GM12873 (cell line): ENCODE measurements at regions not wholly inside any gene's neighbourhood (a gene's known extent, or its start where the extent isn't known, plus 50 kb on each side); places are given as distances from the start of the nearest gene placed in this dataset.

Source experiments
- TF ChIP-seq, protein P1 (sequence below): IDR thresholded peaks from 2 replicates; pipeline ENCODE4 v1.5.1; 2012; ENCODE audit warnings: low read depth, mild to moderate bottlenecking, moderate library complexity, low read length, control low read depth; ENCODE audit not compliant: insufficient read depth; ENCODE audit errors: missing control alignments

- TF ChIP-seq, protein P1, sequence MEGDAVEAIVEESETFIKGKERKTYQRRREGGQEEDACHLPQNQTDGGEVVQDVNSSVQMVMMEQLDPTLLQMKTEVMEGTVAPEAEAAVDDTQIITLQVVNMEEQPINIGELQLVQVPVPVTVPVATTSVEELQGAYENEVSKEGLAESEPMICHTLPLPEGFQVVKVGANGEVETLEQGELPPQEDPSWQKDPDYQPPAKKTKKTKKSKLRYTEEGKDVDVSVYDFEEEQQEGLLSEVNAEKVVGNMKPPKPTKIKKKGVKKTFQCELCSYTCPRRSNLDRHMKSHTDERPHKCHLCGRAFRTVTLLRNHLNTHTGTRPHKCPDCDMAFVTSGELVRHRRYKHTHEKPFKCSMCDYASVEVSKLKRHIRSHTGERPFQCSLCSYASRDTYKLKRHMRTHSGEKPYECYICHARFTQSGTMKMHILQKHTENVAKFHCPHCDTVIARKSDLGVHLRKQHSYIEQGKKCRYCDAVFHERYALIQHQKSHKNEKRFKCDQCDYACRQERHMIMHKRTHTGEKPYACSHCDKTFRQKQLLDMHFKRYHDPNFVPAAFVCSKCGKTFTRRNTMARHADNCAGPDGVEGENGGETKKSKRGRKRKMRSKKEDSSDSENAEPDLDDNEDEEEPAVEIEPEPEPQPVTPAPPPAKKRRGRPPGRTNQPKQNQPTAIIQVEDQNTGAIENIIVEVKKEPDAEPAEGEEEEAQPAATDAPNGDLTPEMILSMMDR: no peak
These were observed 393.2 kb upstream of the MAF start for GRCh38 chr16:79993629-79994209.

GRCh38 chr16:79991969-79992368 lies 391.4 kb upstream of the MAF start:
- TF ChIP-seq, protein P1: no peak

DNA sequence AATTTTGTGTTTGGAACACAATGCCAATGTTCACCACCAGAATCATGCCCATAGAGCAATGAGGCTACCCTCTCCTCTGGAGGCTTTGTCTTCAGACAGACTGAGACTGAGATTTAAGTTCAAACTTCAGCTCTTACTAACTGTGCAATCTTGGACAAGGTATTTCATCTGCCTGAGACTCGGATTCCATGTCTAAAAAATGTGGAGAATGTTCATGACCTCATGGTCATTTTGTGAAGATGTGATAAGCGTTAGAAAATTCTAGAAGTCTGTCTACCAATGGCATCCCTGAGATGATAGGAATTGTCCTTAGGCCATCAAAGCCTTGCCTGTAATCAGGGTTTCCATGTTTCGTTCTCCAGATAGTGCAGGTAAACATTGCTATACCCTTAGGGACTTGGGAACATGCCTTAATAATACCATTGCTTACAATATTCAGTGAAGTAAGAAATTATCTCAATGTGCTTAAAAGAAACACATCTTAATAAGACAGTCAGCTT lies 388.2 kb upstream of the MAF start:
- TF ChIP-seq, protein P1: no peak

DNA sequence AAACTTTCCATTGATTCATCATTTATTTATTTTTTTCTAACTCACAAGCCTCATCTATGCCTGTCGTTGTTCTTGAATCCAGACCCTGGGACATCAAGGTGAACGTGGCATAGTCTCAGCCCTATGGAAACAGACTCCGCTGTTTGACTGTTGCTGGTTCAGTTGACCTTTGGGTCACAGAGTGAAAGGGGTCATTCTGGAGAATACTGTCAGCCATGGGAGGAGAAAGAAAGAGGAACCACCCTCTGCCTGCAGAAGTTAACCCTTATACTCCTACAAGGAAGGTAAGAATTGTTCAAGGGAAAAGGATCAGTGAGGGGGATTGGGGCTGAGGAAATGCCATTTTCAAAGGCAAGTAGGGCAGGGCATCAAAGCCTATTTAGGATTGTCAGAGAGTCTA lies 387.6 kb upstream of the MAF start:
- TF ChIP-seq, protein P1: no peak

DNA sequence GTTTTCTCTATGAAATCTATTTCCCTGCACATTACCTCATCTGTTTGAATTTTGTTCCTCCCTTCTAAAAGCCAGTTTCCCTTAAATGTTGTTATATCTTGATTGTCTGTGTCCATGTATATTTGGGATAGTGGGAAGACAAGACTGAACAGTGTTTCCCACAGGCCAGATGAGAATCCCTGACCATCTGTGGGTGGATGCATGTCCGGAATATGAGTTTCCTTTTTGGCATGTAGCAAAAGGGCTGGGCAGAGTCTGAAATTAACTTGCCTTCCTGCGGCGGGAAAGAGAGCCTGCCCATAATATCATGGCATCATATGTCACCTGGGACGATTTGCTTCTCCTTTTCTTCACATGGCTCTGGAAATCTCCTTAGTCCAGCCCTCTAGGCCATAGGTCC lies 385.8 kb upstream of the MAF start:
- TF ChIP-seq, protein P1: no peak

DNA sequence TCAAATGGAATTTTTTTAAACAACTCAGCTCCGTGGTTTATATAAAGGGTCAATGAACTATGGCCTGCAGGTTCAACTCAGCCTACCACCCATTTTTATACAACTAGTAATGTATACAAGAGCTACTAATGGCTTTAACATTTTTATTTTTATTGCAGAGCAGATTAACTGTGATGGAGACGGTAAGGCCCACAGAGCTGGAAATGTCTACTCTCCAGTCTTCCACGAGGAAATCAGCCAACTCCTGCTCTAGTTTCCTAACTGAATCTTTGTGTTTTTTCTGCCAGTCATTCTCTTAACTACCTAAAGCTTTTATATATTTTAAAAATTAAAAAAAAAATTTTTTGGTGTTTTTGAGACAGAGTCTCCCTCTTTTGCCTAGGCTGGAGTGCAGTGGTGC lies 385.1 kb upstream of the MAF start:
- TF ChIP-seq, protein P1: no peak

GRCh38 chr16:79982862-79983261 lies 382.3 kb upstream of the MAF start:
- TF ChIP-seq, protein P1: no peak
